ENCODE measurements at regions not wholly inside any gene's neighbourhood (a gene's known extent, or its start where the extent isn't known, plus 50 kb on each side); places are given as distances from the start of the nearest gene placed in this dataset.

- DNase-seq (ENCODE audit: low read depth, low spot score), result no peak
These were observed 643.8 kb downstream of the SORCS1 start for GRCh38 chr10:106520698-106521097.

DNA sequence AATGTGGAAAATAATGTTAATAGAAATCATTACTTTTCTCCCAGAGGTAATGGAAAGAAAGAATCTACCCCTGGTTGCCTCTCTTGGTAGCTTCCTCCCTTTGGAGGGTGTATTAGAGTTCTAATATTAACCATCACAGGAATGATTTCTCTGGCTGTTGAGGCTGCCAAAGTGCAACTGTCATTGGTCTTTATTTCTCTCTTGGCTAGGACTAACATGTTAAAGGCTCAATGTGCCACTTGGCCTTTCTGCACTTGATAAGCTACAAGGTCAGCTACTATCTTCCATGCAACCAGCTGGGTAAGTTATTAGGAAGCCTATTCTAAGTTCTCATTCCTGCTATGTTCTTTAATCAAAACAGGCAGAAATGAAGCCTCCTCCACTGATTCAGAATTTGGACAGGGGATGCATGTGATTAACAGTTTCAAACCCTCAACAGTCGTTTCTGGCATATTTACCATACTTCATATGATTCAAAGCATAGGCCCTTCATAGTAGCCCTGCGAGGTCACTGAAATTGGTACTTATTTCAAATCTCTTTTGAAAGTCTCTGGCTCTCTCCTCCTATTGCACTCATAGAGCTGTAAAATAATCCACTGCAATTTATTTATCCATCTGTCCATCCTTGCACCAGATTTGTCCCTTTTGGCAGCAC is 645.0 kb downstream of the SORCS1 start:
- no peak for DNase-seq (ENCODE audit: low read depth, low spot score)

DNA sequence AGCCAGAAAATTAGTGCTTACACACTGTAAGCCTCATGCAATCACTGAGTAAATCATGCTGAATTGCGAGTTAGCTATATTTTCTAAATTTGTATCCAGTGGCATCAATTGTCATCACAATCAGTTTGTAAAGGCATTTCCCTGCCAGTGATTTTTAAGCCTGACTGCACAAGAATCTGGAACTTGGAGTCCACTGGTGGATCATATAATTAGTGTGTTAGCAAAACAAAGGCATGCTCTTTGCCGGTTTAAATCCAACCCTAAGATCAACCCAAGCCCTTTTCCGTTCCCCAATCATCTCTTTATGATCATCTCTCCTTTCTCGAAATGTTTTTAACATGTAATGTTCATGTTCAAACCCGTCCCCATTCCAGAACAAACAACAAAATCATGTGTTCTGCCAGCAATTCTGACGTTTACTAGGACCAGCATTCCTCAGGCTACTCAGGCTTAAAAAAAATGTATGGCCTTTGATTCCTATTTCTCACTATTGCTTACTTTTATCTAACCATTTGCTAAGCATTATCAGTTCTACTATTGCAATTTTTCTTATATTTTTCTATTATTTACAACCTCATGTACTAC is 649.2 kb downstream of the SORCS1 start:
- no peak for DNase-seq (ENCODE audit: low read depth, low spot score)

DNA sequence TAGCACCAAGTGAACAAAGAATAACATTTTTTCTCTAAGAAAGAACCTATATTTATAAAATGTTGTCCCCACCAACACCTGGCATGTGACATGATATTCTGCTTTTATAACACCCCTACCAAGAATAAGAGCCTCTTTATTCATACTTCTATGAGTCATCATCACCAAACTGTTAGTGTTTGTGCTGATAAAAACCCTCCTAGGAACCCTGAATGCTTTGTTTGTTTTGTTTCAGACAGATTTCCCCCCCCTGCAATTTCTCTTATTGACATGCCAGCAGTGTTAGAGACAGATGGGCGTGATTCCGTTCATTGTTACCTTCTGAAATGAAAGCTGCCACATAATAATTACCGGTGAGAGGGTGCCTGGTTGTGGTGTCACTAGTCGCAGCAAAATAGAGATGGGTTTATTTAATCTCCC is 651.1 kb downstream of the SORCS1 start:
- no peak for DNase-seq (ENCODE audit: low read depth, low spot score)

DNA sequence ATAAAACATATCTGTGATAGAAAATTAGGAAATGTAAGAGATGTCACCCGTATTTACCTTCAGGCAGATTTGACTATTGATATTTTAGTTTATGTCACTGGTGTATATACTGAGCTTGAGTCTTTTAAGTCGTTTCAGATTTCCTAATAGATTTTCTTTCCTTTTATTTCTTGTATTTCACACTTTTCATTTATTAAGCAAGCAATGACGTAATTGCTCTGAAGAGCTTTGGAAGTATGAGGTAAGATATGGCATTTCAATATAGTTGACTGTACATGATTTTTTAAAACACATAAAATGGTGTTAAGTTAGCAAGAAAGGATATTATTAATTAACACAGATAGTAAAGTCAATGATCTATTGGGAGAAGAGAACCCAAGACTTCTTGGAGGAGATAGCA is 652.6 kb downstream of the SORCS1 start:
- no peak for DNase-seq (ENCODE audit: low read depth, low spot score)

GRCh38 chr10:106508950-106509349 is 655.6 kb downstream of the SORCS1 start:
- DNase-seq (ENCODE audit: low read depth, low spot score), result no peak

DNA sequence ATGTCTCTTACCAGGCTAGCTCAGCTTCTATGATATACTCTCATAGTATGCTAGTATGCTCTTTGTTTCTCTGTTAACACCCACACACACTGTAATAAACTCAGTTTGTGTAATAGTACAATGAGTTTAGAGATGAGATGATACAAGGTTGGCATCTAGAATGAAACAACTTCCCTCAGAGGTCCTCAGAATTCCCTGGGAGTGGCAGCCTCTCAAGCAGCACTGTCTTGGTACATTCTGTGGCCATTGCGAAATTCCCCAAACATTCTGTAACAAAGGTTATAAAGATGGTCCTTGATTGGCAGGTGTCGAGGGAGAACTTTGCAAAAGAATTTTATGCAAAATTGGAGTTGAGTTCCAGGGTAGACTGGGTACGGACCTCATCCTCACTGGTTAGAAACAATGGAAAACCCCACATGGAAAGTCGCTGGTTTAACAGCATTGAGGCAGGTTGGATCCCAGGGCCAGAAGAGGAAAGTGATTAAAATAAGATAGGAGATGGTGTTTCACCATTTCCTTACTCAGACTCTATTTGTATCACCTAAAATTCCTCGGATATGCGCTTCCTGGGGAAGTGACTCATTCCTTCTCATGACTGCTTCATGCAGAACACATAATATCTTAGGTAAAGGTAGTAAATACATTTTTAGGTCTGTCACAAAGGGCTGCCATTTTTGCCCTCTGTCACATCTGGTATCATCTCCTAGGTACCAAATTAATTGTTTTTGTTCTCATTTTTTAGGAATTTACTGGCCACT is 657.8 kb downstream of the SORCS1 start:
- no peak for DNase-seq (ENCODE audit: low read depth, low spot score)

GRCh38 chr10:106504536-106504935 is 660.0 kb downstream of the SORCS1 start:
- DNase-seq (ENCODE audit: low read depth, low spot score), result no peak

- DNase-seq (ENCODE audit: low read depth, low spot score), result no peak
These were observed 661.9 kb downstream of the SORCS1 start for GRCh38 chr10:106502641-106503040.

- DNase-seq (ENCODE audit: low read depth, low spot score), result no peak
These were observed 663.5 kb downstream of the SORCS1 start for GRCh38 chr10:106500925-106501525.

GRCh38 chr10:106500041-106500924 is 664.2 kb downstream of the SORCS1 start:
- no peak for DNase-seq (ENCODE audit: low read depth, low spot score)

DNA sequence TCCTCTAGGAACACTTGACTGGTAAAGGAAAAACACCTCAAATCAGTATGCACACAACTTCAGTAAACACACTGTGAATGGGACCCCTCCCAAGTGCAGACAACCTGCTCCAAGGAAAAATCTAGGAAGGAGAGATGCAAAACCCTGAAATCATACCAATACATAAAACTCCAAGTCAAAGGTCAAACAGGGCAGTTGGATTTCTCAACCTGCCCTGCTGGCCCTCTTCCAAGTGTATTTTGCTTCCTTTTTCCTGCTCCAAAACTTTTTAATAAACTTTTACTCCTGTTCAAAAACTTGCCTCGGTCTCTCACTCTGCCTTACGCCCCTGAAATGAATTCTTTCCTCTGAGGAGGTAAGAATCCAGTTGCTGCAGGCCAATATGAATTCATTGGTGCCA is 665.1 kb downstream of the SORCS1 start:
- DNase-seq (ENCODE audit: low read depth, low spot score), result no peak

DNA sequence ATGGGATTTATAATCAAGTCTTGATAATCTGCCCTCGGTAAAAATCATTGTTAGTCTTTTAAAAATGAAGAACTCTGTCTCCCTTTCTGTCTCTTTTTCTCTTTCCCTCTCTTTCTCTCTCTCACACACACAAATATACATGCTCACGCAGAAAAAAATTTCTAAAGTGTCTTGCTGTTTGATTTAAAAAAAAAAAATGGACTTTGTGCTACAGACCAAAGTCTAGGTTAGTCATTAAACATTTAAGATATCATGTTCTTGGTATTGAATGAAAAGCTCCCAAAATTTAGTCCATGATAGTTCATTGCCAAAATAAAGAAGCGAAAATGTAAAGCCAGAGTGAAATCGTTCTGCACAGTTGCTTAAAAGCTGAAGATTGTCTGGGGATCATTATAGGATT is 665.8 kb downstream of the SORCS1 start:
- DNase-seq (ENCODE audit: low read depth, low spot score), result no peak

GRCh38 chr10:106495931-106496330 is 668.6 kb downstream of the SORCS1 start:
- DNase-seq (ENCODE audit: low read depth, low spot score), result no peak

DNA sequence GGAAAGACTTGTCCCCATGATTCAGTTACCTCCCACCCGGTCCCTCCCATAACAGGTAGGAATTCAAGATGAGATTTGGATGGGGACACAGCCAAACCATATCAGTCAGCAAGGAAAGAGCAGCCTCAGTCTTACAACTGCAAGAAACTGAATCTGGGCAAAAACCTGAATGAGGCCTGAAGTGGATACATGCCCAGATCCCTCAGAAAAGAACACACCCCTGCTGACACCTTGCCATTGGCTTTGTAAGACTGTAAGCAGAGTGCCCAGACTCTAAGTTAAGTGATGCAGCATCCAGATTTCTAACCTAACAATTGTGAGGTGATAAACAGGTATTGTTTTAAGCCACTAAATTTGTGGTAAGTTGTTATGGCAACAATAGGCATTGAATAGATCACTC is 670.8 kb downstream of the SORCS1 start:
- DNase-seq (ENCODE audit: low read depth, low spot score), result no peak

GRCh38 chr10:106493226-106493625 is 671.3 kb downstream of the SORCS1 start:
- no peak for DNase-seq (ENCODE audit: low read depth, low spot score)

GRCh38 chr10:106487726-106488125 is 676.8 kb downstream of the SORCS1 start:
- no peak for DNase-seq (ENCODE audit: low read depth, low spot score)

- no peak for DNase-seq (ENCODE audit: low read depth, low spot score)
These were observed 682.8 kb downstream of the SORCS1 start for GRCh38 chr10:106481598-106482275.

- no peak for DNase-seq (ENCODE audit: low read depth, low spot score)
These were observed 684.9 kb downstream of the SORCS1 start for GRCh38 chr10:106479636-106480035.

- DNase-seq (ENCODE audit: low read depth, low spot score), result no peak
These were observed 689.6 kb downstream of the SORCS1 start for GRCh38 chr10:106474876-106475275.

DNA sequence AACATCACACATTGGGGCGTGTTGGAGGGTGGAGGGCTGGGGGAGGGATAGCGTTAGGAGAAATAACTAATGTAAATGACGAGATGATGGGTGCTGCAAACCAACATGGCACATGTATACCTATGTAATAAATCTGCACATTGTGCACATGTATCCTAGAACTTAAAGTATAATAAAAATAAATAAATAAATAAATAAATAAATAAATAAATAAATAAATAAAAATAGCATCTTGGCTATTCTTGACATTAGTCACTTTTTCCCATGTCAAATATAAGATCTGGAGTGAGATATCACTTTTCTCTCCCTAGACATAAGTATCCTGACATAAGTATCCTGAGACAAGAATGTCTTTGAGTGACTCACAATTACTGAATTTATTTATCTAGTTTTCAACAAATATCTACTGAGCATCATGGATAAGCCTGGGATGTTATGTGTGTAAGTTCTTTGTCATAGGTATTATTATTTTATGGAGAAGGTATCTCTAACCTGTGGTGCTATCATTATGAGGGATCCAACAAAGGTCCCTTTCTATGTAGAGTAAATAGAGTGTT is 691.3 kb downstream of the SORCS1 start:
- no peak for DNase-seq (ENCODE audit: low read depth, low spot score)

All from iPS DF 19.7 (cell line).